ENCODE measurements at regions not wholly inside any gene's neighbourhood (a gene's known extent, or its start where the extent isn't known, plus 50 kb on each side); places are given as distances from the start of the nearest gene placed in this dataset.

GRCh38 chr1:221456918-221457317 lies 285.0 kb downstream of the DUSP10 start:
- Histone ChIP-seq H3K36me3 (ENCODE audit: control insufficient read depth in 2 of 2, insufficient read depth in 2 of 2, low read length in 1 of 2) (no peaks in the 10 kb centered on the region), H2AFZ (ENCODE audit: control insufficient read depth, low read depth, low read length) (no peak overlapping the region)

More at GRCh38 chr1:221456918-221457317, 285.0 kb downstream of the DUSP10 start:
- no peak overlapping the region for H3K27ac ChIP-seq (ENCODE audit: control insufficient read depth, insufficient read depth)
- ChIA-PET POLR2A (no interaction called here), CTCF (interaction anchor here (1.5 kb wide), 1 partner anchor 22 kb away, joined by 5 read pairs; no protein-coding TSS in a partner anchor), SMC1A (ENCODE audit: uncharacterized antibody, unreplicated experiment) (no interaction called here), RAD21 (ENCODE audit: unreplicated experiment) (no interaction called here)
- TF ChIP-seq MYC (IDR thresholded peaks at IDR 0.05; ENCODE audit: insufficient read depth, insufficient read length, insufficient replicate concordance, low read length, severe bottlenecking) (no peak), E4F1 (IDR thresholded peaks at IDR 0.05; ENCODE audit: borderline replicate concordance, partially characterized antibody) (no peak), CHD4 (IDR thresholded peaks at IDR 0.05) (no peak), POU2F2 (IDR thresholded peaks at IDR 0.05; ENCODE audit: borderline replicate concordance, low read depth, low read length) (no peak), MTA3 (IDR thresholded peaks at IDR 0.05; ENCODE audit: borderline replicate concordance, low read length) (no peak), PBX3 (IDR thresholded peaks at IDR 0.05; ENCODE audit: insufficient replicate concordance, low read depth, low read length) (no peak), CREM (IDR thresholded peaks at IDR 0.05; ENCODE audit: low read depth) (no peak), YY1 (IDR thresholded peaks at IDR 0.05; ENCODE audit: low read depth, low read length) (no peak), ZNF384 (IDR thresholded peaks at IDR 0.05; ENCODE audit: borderline replicate concordance, low read depth, low read length) (no peak), ZBED1 (IDR thresholded peaks at IDR 0.05; ENCODE audit: borderline replicate concordance) (no peak), TARDBP (IDR thresholded peaks at IDR 0.05; ENCODE audit: borderline replicate concordance) (no peak), MAX (IDR thresholded peaks at IDR 0.05; ENCODE audit: low read depth, low read length) (no peak), STAT1 (conservative IDR thresholded peaks at IDR 0.05) (no peak), SRF (IDR thresholded peaks at IDR 0.05; ENCODE audit: low read depth in 2 of 2, low read length in 2 of 2) (no peak), NFYA (IDR thresholded peaks at IDR 0.05; ENCODE audit: borderline replicate concordance, low read depth, low read length) (no peak), NFXL1 (IDR thresholded peaks at IDR 0.05; ENCODE audit: borderline replicate concordance) (no peak), HDGF (IDR thresholded peaks at IDR 0.05) (no peak), SP1 (IDR thresholded peaks at IDR 0.05; ENCODE audit: low read depth, low read length) (no peak), MLLT1 (IDR thresholded peaks at IDR 0.05) (no peak), PML (IDR thresholded peaks at IDR 0.05; ENCODE audit: low read length) (no peak)
- no peak for DNase-seq (ENCODE audit: low read depth, low spot score)
- no peaks in the 10 kb centered on the region for H3K27me3 ChIP-seq (replicated peaks in 1 of 2; ENCODE audit: control insufficient read depth in 2 of 2, insufficient read depth in 2 of 2, low read length in 1 of 2)
- H3K4me3 ChIP-seq = no peak overlapping the region
- H3K9ac ChIP-seq (ENCODE audit: control insufficient read depth, insufficient read depth, low read length) = no peak overlapping the region
- intact Hi-C loops (cut with micrococcal nuclease; ENCODE audit: unreplicated experiment) = no loop called here
- BruUV-seq (replicated peaks) = no TSS peak
- H3K4me2 ChIP-seq (ENCODE audit: control insufficient read depth, insufficient read depth) = no peak overlapping the region
- H3K4me1 ChIP-seq (ENCODE audit: control insufficient read depth, insufficient read depth, low read length) = no peaks in the 10 kb centered on the region
- no peak for ATAC-seq
- H4K20me1 ChIP-seq (ENCODE audit: control insufficient read depth, insufficient read depth) = no peaks in the 10 kb centered on the region
- H3K79me2 ChIP-seq (ENCODE audit: control insufficient read depth, insufficient read depth, low read length) = no peaks in the 10 kb centered on the region
- WGBS (ENCODE audit: insufficient coverage, insufficient replicate concordance, low lambda C conversion rate, missing lambda C conversion rate) = 52% methylated on average over 4 of the region's 4 CpGs
- no peak for FAIRE-seq
- H3K9me3 ChIP-seq (replicated peaks; ENCODE audit: control insufficient read depth, insufficient read depth, low read length) = no peaks in the 10 kb centered on the region
- in situ Hi-C loops (cut with MboI) = no loop called here
